ENCODE measurements at regions not wholly inside any gene's neighbourhood (a gene's known extent, or its start where the extent isn't known, plus 50 kb on each side); places are given as distances from the start of the nearest gene placed in this dataset.

DNA sequence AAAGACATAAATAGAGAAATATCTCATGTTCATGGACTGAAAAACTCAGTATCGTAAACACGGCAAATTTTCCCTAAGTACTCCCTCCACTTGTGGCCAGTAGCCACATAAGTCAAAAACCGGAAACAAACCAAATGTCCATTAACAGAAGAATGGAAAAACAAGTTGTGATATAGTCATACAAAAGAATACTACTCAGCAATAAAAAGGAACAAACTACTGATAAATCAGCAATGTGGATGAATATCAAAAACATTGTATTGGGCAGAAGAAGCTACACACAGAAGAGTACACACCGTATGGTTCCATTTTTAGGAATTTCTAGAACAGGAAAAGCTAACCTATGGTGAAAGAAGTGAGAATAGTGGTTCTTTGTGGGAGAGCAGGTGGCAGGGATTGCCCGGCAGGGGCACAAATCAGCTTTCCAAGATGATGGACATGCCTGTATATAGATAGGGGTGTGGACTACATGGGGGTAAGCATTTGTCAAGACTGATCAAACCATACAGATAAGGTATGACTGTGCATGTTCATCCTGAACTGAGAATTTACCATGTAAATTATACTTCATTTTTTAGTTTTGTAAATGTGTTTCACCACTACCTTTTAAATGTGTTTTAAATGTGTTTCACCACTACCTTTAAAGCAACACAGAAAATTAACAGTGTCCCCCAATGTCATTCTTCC, 172.8 kb upstream of the CDH5 start:
- TF ChIP-seq, protein P1, sequence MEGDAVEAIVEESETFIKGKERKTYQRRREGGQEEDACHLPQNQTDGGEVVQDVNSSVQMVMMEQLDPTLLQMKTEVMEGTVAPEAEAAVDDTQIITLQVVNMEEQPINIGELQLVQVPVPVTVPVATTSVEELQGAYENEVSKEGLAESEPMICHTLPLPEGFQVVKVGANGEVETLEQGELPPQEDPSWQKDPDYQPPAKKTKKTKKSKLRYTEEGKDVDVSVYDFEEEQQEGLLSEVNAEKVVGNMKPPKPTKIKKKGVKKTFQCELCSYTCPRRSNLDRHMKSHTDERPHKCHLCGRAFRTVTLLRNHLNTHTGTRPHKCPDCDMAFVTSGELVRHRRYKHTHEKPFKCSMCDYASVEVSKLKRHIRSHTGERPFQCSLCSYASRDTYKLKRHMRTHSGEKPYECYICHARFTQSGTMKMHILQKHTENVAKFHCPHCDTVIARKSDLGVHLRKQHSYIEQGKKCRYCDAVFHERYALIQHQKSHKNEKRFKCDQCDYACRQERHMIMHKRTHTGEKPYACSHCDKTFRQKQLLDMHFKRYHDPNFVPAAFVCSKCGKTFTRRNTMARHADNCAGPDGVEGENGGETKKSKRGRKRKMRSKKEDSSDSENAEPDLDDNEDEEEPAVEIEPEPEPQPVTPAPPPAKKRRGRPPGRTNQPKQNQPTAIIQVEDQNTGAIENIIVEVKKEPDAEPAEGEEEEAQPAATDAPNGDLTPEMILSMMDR (IDR thresholded peaks at IDR 0.05; ENCODE audit: insufficient read depth, low read depth, low read length): no peak
- no peak for TF ChIP-seq EZH2 (IDR thresholded peaks at IDR 0.05; ENCODE audit: insufficient read depth, low read length)
